Adipocyte (in vitro differentiated cells): ENCODE measurements at regions not wholly inside any gene's neighbourhood (a gene's known extent, or its start where the extent isn't known, plus 50 kb on each side); places are given as distances from the start of the nearest gene placed in this dataset.

Experiments
- DNase-seq: peaks from one replicate; pipeline ENCODE4 v3.0.0-alpha.2; 2015; ENCODE audit warnings: low read depth
- H3K27me3 ChIP-seq: replicated peaks from 2 replicates; pipeline ENCODE4 v1.7.0; 2013; ENCODE audit warnings: mild to moderate bottlenecking, low read length, moderate library complexity; ENCODE audit not compliant: control insufficient read depth, insufficient read depth
- H3K36me3 ChIP-seq: 2 replicates; pipeline ENCODE4 v1.7.0; 2013; ENCODE audit warnings: low read length, mild to moderate bottlenecking, moderate library complexity; ENCODE audit not compliant: control insufficient read depth, insufficient read depth, severe bottlenecking
- H3K4me1 ChIP-seq: 2 replicates; pipeline ENCODE4 v1.7.0; 2013; ENCODE audit warnings: mild to moderate bottlenecking, low read length, moderate library complexity; ENCODE audit not compliant: control insufficient read depth, insufficient read depth
- H3K4me3 ChIP-seq: 2 replicates; pipeline ENCODE4 v1.7.0; 2013; ENCODE audit warnings: mild to moderate bottlenecking, low read length, moderate library complexity
- H3K9ac ChIP-seq: 2 replicates; pipeline ENCODE4 v1.7.0; 2013; ENCODE audit warnings: mild to moderate bottlenecking, low read length, moderate library complexity
- H3K9me3 ChIP-seq: 2 replicates; pipeline ENCODE4 v1.7.0; 2013; ENCODE audit warnings: mild to moderate bottlenecking, low read length, moderate library complexity; ENCODE audit not compliant: control insufficient read depth

DNA sequence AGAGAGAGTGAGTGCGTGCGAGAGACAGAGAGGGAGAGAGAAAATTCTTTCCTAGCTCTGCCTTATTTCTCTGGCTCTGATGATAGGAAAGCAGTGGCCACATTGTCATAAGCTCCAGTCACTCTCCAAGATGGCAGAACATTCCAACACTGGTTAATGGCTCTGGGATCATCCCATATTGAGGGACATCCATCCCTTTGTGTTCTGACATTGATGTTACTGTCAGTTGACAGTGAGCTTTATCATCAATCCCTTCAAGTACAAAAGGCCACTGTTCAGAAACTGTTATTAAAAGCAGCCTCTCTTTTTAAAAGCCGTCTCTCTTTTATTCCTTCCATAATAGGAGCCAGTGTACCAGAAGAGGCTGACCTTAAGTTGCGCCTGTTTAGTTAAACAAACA lies 1084.9 kb upstream of the RBFOX1 start:
- Histone ChIP-seq H3K9me3 (no peaks in the 10 kb centered on the region), H3K27me3 (no peaks in the 10 kb centered on the region), H3K4me3 (no peak overlapping the region), H3K4me1 (no peaks in the 10 kb centered on the region), H3K36me3 (no peaks in the 10 kb centered on the region), H3K9ac (no peak overlapping the region)
- no peak for DNase-seq

- Histone ChIP-seq H3K36me3 (no peaks in the 10 kb centered on the region), H3K9me3 (no peaks in the 10 kb centered on the region), H3K4me3 (no peak overlapping the region), H3K4me1 (no peaks in the 10 kb centered on the region), H3K9ac (no peak overlapping the region), H3K27me3 (no peaks in the 10 kb centered on the region)
- DNase-seq = no peak
Observed at GRCh38 chr16:6247150-6247549, 1085.5 kb upstream of the RBFOX1 start.

DNA sequence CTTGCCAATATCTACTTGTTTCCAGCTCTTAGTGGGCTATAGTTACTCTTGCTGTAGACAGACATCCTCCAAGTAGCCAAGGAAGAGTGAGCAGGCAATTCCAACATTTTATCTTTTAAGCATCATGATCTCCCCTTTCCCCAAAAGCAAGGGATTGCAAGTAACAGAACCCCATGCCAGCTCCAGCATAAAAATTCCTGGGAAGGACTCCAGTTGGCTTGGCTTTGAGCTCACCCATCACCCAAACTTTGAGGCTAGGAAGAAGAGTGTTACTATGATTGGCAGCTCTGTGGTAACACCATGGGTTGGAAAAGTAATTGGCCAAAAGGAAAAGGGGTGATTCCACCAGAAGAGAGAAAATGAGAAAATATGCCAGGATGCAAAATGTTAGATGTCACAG lies 1086.4 kb upstream of the RBFOX1 start:
- DNase-seq = no peak

GRCh38 chr16:6232056-6232455 lies 1100.6 kb upstream of the RBFOX1 start:
- no peaks in the 10 kb centered on the region for H3K27me3 ChIP-seq
- H3K4me1 ChIP-seq = no peaks in the 10 kb centered on the region
- H3K4me3 ChIP-seq = no peak overlapping the region
- H3K36me3 ChIP-seq = no peaks in the 10 kb centered on the region
- H3K9ac ChIP-seq = no peak overlapping the region
- DNase-seq = no peak
- peaks cover 7% of the 10 kb centered on the region for H3K9me3 ChIP-seq

More for the DNA sequence above, 1086.4 kb upstream of the RBFOX1 start:
- no peaks in the 10 kb centered on the region for H3K4me1 ChIP-seq
- no peaks in the 10 kb centered on the region for H3K27me3 ChIP-seq
- no peak overlapping the region for H3K4me3 ChIP-seq
- no peaks in the 10 kb centered on the region for H3K36me3 ChIP-seq
- H3K9me3 ChIP-seq = no peaks in the 10 kb centered on the region
- H3K9ac ChIP-seq = no peak overlapping the region

DNA sequence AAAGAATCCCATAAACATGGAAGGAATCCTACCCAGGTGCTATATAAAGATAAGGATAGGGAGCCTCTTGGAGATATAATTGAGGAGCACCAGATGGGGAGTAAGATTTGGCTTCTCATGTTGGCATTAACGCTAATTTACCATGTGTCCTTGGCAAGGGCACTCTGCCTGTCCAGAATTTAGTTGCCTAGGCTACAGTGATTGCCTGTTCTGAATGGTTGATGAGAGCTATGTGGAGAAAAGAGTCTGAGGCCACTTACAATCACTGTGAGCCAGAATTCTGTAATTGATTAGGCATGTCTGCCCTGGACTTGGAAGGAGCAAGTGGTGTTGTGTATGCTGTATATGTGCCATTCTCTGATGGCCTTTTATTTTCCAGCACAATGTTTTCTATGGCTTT lies 1101.2 kb upstream of the RBFOX1 start:
- H3K4me1 ChIP-seq = no peaks in the 10 kb centered on the region
- H3K9me3 ChIP-seq = peaks cover 7% of the 10 kb centered on the region
- no peaks in the 10 kb centered on the region for H3K27me3 ChIP-seq
- no peak overlapping the region for H3K9ac ChIP-seq
- H3K36me3 ChIP-seq = no peaks in the 10 kb centered on the region
- H3K4me3 ChIP-seq = no peak overlapping the region
- DNase-seq = no peak

DNA sequence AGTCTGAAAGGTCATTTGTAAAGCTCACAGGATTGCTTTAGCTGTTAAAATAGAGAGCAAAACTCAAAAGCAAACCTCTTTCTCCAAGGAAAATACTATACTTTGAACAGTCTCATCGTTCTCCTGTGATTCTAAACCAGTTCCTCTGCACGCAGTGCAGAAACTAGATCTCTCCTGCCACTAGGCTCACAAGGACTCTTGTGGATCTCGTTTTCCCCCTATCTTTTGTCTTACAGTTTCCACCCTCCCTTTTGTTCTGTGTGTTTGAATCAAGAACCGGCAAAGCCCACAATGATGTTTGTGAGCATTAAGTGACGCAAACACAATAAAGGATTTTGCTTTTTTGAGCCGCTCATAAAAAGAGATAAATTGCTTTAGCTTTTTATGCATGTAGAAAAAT lies 1103.5 kb upstream of the RBFOX1 start:
- Histone ChIP-seq H3K4me3 (no peak overlapping the region), H3K4me1 (no peaks in the 10 kb centered on the region), H3K36me3 (no peaks in the 10 kb centered on the region), H3K9me3 (peaks cover 7% of the 10 kb centered on the region), H3K27me3 (no peaks in the 10 kb centered on the region), H3K9ac (no peak overlapping the region)
- DNase-seq = no peak

DNA sequence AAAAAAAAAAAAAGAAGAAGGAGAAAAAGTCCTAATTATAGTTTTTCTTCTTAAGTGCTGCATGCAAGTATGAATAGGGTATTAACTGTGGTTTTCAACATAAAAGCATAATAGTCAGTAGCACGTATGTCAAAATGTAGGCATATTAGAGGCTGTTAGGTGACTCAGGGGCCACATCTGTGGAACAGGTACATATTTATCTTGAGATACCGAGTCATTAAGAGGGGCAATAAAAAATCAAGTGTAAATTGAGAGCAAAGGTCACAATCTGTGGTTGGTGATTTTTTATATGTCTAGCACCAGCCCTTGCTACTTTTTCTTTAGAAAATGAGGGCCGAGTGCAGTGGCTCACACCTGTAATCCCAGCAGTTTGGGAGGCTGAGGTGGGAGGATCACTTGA lies 1113.8 kb upstream of the RBFOX1 start:
- Histone ChIP-seq H3K4me1 (no peaks in the 10 kb centered on the region), H3K4me3 (no peak overlapping the region), H3K9me3 (no peaks in the 10 kb centered on the region), H3K27me3 (no peaks in the 10 kb centered on the region), H3K36me3 (no peaks in the 10 kb centered on the region), H3K9ac (no peak overlapping the region)
- no peak for DNase-seq

GRCh38 chr16:6216836-6217235 lies 1115.8 kb upstream of the RBFOX1 start:
- Histone ChIP-seq H3K27me3 (no peaks in the 10 kb centered on the region), H3K36me3 (no peaks in the 10 kb centered on the region), H3K4me3 (no peak overlapping the region), H3K9me3 (no peaks in the 10 kb centered on the region), H3K9ac (no peak overlapping the region), H3K4me1 (no peaks in the 10 kb centered on the region)
- DNase-seq = no peak

DNA sequence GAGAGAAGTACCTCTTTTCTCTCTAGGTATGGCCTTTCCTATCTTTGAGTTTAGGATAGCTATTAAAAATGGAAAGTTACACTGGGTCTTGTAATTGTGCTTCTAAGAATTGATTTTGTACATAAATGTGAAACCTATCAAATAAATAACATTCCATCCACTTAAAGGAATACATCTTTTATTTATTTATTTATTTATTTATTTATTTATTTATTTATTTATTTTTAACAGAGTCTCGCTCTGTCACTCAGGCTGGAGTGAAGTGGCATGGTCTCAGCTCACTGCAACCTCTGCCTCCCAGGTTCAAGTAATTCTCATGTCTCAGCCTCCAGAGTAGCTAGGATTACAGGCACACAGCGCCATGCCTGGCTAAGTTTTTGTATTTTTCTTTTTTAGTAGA lies 1114.0 kb upstream of the EEF2KMT start:
- Histone ChIP-seq H3K36me3 (no peaks in the 10 kb centered on the region), H3K4me1 (no peaks in the 10 kb centered on the region), H3K27me3 (no peaks in the 10 kb centered on the region), H3K4me3 (no peak overlapping the region), H3K9ac (no peak overlapping the region), H3K9me3 (no peaks in the 10 kb centered on the region)
- DNase-seq = no peak

GRCh38 chr16:6209355-6209930 lies 1111.8 kb upstream of the EEF2KMT start:
- no peak overlapping the region for H3K4me3 ChIP-seq
- no peak overlapping the region for H3K9ac ChIP-seq
- DNase-seq = no peak
- no peaks in the 10 kb centered on the region for H3K36me3 ChIP-seq
- H3K9me3 ChIP-seq = no peaks in the 10 kb centered on the region
- no peaks in the 10 kb centered on the region for H3K27me3 ChIP-seq
- H3K4me1 ChIP-seq = no peaks in the 10 kb centered on the region

GRCh38 chr16:6207580-6207979 lies 1110.0 kb upstream of the EEF2KMT start:
- no peak for DNase-seq
- H3K4me1 ChIP-seq = no peaks in the 10 kb centered on the region
- H3K4me3 ChIP-seq = no peak overlapping the region
- H3K36me3 ChIP-seq = no peaks in the 10 kb centered on the region
- H3K9me3 ChIP-seq = peaks cover 4% of the 10 kb centered on the region
- no peaks in the 10 kb centered on the region for H3K27me3 ChIP-seq
- no peak overlapping the region for H3K9ac ChIP-seq

DNA sequence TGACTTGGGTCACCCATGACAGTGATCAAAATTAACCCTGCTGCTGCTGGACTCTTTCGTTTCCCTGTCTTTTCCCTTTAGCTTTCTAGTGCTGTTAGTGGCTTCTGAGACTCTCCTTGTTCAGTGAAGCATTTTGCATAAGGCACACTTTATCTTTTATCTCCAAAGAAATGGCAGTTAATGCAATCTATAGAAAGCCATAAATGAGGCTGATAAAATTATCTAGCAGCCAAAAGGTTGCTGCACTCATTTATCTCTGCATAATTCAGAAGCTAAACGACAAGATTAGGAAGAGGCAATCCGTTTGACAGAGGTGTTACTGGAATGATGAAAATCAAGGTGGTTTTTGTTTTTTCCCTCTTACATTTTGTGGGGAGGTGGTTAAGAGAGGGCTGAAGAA lies 1109.5 kb upstream of the EEF2KMT start:
- Histone ChIP-seq H3K36me3 (no peaks in the 10 kb centered on the region), H3K9me3 (peaks cover 4% of the 10 kb centered on the region), H3K27me3 (no peaks in the 10 kb centered on the region), H3K4me1 (no peaks in the 10 kb centered on the region), H3K4me3 (no peak overlapping the region), H3K9ac (no peak overlapping the region)
- DNase-seq = no peak
